HL-60 (cell line): ENCODE measurements at regions not wholly inside any gene's neighbourhood (a gene's known extent, or its start where the extent isn't known, plus 50 kb on each side); places are given as distances from the start of the nearest gene placed in this dataset.

Experiments used
- DNase-seq, 2 experiments: peaks; one replicate each; pipeline ENCODE4 v3.0.0-alpha.2; 2010 to 2020; ENCODE audit warnings: low read depth in 1 of 2, low spot score in 1 of 2
- H3K27ac ChIP-seq: fragments of 250-450 bp; sonication (Bioruptor Pico); replicated peaks from 2 replicates; pipeline ENCODE4 v1.5.1; 2020; ENCODE audit warnings: mild to moderate bottlenecking, moderate library complexity
- H3K27me3 ChIP-seq: fragments of 250-450 bp; sonication (Bioruptor Pico); 2 replicates; pipeline ENCODE4 v1.5.1; 2021; ENCODE audit warnings: mild to moderate bottlenecking, moderate library complexity; ENCODE audit not compliant: insufficient read depth, poor library complexity, severe bottlenecking
- H3K4me3 ChIP-seq: replicated peaks from 2 replicates; pipeline ENCODE4 v1.5.1; 2011; ENCODE audit warnings: mild to moderate bottlenecking, control low read depth, low read length; ENCODE audit not compliant: insufficient read depth
- CTCF ChIP-seq: IDR thresholded peaks from one replicate; pipeline ENCODE4 v1.5.1; 2011; ENCODE audit warnings: low read length, control low read depth, inconsistent platforms; ENCODE audit not compliant: insufficient read depth
- GABPA ChIP-seq: IDR thresholded peaks from 2 replicates; pipeline ENCODE4 v1.6.1; 2012; ENCODE audit warnings: low read depth
- POLR2AphosphoS5 ChIP-seq: IDR thresholded peaks from 2 replicates; pipeline ENCODE4 v1.6.1; 2012; ENCODE audit warnings: low read depth
- SPI1 ChIP-seq: IDR thresholded peaks from 2 replicates; pipeline ENCODE4 v1.6.1; 2012; ENCODE audit warnings: low read depth, mild to moderate bottlenecking, borderline replicate concordance
- TF ChIP-seq, protein P1 (sequence below): IDR thresholded peaks from 2 replicates; pipeline ENCODE4 v1.6.1; 2012; ENCODE audit warnings: low read depth; ENCODE audit not compliant: insufficient replicate concordance

DNA sequence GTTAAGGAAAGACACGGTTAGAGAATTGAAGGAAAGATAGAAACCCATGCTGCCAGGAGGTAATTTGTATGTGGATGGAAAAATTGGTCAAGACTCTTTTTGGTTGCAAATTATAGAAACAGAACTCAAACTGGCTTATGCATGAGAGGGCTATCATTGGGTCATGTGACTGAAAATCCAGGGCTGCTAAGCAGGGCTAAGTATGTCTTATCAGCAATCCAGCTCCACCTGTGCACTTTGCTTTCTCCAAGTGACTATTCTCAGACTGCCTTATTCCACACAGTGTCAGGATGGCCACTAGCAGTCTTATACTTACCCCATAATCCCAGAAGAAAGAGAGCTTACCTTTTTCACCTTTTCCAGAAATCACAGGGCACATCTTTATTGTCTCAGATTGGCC lies 113.5 kb downstream of the CBLN1 start:
- no peak overlapping the region for H3K27ac ChIP-seq
- no peak overlapping the region for H3K4me3 ChIP-seq
- H3K27me3 ChIP-seq, result no peaks in the 10 kb centered on the region
- TF ChIP-seq SPI1 (no peak), POLR2AphosphoS5 (no peak), CTCF (no peak), GABPA (no peak)
- TF ChIP-seq, protein P1, sequence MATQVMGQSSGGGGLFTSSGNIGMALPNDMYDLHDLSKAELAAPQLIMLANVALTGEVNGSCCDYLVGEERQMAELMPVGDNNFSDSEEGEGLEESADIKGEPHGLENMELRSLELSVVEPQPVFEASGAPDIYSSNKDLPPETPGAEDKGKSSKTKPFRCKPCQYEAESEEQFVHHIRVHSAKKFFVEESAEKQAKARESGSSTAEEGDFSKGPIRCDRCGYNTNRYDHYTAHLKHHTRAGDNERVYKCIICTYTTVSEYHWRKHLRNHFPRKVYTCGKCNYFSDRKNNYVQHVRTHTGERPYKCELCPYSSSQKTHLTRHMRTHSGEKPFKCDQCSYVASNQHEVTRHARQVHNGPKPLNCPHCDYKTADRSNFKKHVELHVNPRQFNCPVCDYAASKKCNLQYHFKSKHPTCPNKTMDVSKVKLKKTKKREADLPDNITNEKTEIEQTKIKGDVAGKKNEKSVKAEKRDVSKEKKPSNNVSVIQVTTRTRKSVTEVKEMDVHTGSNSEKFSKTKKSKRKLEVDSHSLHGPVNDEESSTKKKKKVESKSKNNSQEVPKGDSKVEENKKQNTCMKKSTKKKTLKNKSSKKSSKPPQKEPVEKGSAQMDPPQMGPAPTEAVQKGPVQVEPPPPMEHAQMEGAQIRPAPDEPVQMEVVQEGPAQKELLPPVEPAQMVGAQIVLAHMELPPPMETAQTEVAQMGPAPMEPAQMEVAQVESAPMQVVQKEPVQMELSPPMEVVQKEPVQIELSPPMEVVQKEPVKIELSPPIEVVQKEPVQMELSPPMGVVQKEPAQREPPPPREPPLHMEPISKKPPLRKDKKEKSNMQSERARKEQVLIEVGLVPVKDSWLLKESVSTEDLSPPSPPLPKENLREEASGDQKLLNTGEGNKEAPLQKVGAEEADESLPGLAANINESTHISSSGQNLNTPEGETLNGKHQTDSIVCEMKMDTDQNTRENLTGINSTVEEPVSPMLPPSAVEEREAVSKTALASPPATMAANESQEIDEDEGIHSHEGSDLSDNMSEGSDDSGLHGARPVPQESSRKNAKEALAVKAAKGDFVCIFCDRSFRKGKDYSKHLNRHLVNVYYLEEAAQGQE, result no peak
- no peak for DNase-seq

GRCh38 chr16:49165025-49165424 lies 116.6 kb downstream of the CBLN1 start:
- Histone ChIP-seq H3K27me3 (no peaks in the 10 kb centered on the region), H3K27ac (no peak overlapping the region), H3K4me3 (no peak overlapping the region)
- no peak for DNase-seq
- TF ChIP-seq SPI1 (no peak), GABPA (no peak), CTCF (no peak), POLR2AphosphoS5 (no peak)
- TF ChIP-seq, protein P1, result no peak

DNA sequence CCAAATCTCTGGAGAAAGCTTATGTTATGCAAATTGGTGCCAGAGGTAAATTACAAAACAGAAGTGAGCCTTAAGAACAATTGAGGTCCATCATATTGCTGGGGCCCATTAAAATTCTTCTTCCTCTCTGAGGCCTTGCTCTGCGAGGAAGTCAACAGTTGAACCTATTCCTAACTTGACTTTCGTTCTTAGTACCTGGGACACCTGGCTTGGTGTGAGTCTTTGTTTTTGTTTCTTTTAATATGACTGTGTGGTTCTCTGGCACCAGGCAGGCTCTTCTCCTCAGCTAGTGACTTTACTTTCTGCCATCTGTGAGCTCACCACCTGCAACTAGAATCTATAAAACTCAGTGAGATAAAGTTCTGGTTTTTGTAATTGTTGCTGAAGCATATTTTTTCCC lies 120.4 kb downstream of the CBLN1 start:
- Histone ChIP-seq H3K27ac (no peak overlapping the region), H3K27me3 (no peaks in the 10 kb centered on the region), H3K4me3 (no peak overlapping the region)
- TF ChIP-seq, protein P1, result no peak
- TF ChIP-seq CTCF (no peak), GABPA (no peak), SPI1 (no peak), POLR2AphosphoS5 (no peak)
- DNase-seq, result no peak
